GM12865 (cell line): ENCODE measurements at regions not wholly inside any gene's neighbourhood (a gene's known extent, or its start where the extent isn't known, plus 50 kb on each side); places are given as distances from the start of the nearest gene placed in this dataset.

Experiments used
- DNase-seq: peaks from one replicate; pipeline ENCODE4 v3.0.0; 2010; ENCODE audit warnings: low read depth
- H3K4me3 ChIP-seq: 2 replicates; pipeline ENCODE4 v1.5.1; 2011; ENCODE audit warnings: mild to moderate bottlenecking, low read depth, low read length, control low read depth
- CTCF ChIP-seq: IDR thresholded peaks from 2 replicates; pipeline ENCODE4 v1.5.1; 2011; ENCODE audit warnings: low read length, control low read depth, low read depth, inconsistent platforms; ENCODE audit not compliant: insufficient read depth; ENCODE audit errors: missing control alignments

- no peak for TF ChIP-seq CTCF
- H3K4me3 ChIP-seq: no peak overlapping the region
- DNase-seq: no peak
These were observed 374.9 kb downstream of the SOX11 start for GRCh38 chr2:6067089-6067488.

- no peak overlapping the region for H3K4me3 ChIP-seq
- no peak for DNase-seq
- no peak for TF ChIP-seq CTCF
These were observed 375.6 kb downstream of the SOX11 start for GRCh38 chr2:6067806-6068205.

GRCh38 chr2:6068429-6068828 is 376.2 kb downstream of the SOX11 start:
- TF ChIP-seq CTCF: no peak
- no peak overlapping the region for H3K4me3 ChIP-seq
- no peak for DNase-seq

- no peak for DNase-seq
- no peak overlapping the region for H3K4me3 ChIP-seq
- TF ChIP-seq CTCF: no peak
These were observed 377.2 kb downstream of the SOX11 start for GRCh38 chr2:6069381-6069780.

GRCh38 chr2:6071519-6071918 is 379.3 kb downstream of the SOX11 start:
- no peak for TF ChIP-seq CTCF
- no peak overlapping the region for H3K4me3 ChIP-seq
- DNase-seq: no peak

- DNase-seq: no peak
- no peak overlapping the region for H3K4me3 ChIP-seq
- TF ChIP-seq CTCF: no peak
These were observed 380.1 kb downstream of the SOX11 start for GRCh38 chr2:6072276-6072675.

GRCh38 chr2:6072768-6073167 is 380.6 kb downstream of the SOX11 start:
- no peak for DNase-seq
- TF ChIP-seq CTCF: no peak
- no peak overlapping the region for H3K4me3 ChIP-seq
